NCI-H82 treated with DMSO at 0.1 percent for 48 hours (cell line): ENCODE measurements at regions not wholly inside any gene's neighbourhood (a gene's known extent, or its start where the extent isn't known, plus 50 kb on each side); places are given as distances from the start of the nearest gene placed in this dataset.
A peak's percentile ranks its signal among the peaks of the same experiment; 100 is the strongest.

ENCODE experiments used
- DNase-seq: peaks from one replicate; lab custom pipeline; 2025; ENCODE audit not compliant: unreplicated experiment; lab: John Stamatoyannopoulos, UW

GRCh38 chr20:39144757-39145156, 182.6 kb downstream of the DHX35 start:
- no peak for DNase-seq

DNA sequence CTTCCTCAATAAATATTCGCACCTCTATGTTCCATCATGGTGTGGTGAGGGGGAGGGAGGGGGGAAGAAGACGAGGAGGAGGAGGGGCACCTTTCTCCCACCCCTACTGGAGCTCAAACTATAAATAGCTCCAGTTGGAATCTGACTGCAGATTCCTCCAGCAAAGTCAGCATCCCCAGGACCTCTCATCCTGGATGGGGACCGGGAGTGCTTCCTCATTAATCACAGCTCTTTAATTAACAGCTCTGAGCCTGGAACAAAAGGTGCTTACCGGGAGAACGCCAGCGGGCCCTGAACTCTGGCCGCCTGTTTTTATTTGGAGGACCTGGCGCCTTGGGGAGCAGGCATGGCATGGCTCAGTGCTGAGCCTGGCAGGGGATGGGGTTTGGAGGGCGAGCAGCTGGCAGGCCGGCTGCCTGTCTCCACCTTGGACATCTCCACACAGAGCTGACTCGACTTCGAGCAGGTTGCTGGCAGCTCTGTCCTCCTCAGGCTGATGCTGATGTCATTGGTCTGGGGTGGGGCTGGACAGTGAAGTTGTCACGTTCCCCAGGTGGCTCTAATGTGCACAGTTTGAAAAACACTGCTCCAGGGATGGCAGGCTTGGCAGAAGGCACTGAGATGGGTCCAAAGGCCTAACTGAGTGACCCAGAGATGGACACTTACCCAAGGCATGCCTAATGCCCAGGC, 180.4 kb downstream of the DHX35 start:
- DNase-seq, result no peak

DNA sequence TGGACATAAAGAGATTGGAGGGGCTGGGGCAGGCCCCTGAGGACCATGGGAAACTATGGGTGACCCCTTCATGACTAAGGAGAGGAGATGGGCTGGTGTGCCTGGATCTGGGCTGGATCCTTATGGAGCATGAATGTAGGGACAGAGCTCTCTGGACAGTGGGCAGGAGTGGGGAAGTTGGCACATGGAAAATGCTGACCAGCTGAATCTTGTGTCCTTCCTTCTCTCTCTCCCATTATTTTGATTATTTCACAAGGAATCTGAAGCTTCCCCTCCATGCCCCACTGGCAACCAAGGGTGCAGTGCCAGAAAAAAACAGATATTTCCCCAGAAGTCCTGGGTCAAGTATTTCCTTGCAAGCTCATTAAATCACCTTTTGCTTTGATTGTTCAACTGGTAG, 175.2 kb downstream of the DHX35 start:
- DNase-seq, result no peak

- no peak for DNase-seq
These were observed 174.7 kb downstream of the DHX35 start for GRCh38 chr20:39136798-39137197.

- DNase-seq, result no peak
These were observed 173.9 kb downstream of the DHX35 start for GRCh38 chr20:39135885-39136544.

DNA sequence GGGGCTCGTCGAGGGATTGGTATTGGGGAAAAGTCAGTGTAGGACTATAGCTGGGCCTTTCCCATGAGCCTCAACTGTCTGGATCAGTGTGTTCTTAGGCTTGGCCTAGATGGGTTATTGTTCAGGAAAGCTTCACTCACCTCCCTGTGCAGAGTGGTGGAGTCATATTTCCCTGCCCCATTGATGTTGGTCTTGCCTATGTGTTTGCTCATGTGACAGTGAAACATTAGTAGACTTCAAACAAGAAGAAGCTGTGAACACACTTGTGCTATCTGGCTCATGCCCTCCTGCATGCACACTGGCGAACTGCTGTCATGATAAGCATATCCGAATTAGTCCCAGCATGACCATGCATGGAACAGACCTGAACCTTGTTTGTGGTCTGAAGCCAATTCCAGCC, 171.1 kb downstream of the DHX35 start:
- no peak for DNase-seq

- no peak for DNase-seq
These were observed 170.4 kb downstream of the DHX35 start for GRCh38 chr20:39132511-39132910.

DNA sequence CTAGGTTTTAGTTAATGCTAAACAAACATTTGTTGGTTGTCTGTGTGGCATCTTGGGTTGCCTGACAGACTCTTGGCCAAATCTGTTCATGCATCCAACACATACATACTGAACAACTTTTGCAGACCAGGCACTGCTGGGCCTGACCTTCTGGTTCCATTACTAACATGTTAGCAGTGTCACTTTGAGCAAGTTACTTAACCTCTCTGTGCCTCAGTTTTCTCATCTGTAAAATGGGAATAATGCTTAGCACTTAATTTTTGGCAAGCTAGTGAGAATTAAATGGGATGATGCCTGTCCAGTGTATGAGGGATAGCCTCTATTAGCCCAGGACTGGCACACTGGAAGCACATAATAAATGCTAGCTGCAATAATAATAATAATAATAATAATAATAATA, 169.9 kb downstream of the DHX35 start:
- no peak for DNase-seq

DNA sequence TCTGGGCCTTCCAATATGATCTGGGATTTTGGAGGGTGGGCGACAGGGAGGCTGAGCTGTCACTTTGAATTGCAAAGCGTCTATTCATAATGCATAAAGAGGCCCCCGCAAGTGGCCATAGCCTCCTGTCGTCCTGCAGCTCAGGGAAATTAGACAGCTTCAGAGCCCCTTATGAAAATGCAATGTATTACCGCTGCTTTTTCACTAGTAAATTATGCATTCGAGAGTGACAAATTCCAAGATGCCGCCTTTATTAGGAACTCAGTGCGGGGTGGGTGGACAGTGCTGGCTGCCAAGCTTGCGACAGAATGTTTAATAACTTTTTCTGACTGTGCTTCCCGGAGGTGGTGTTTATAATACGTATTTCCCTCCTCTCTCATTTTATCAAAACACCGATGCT, 168.5 kb downstream of the DHX35 start:
- no peak for DNase-seq

GRCh38 chr20:39129523-39129922, 167.4 kb downstream of the DHX35 start:
- no peak for DNase-seq

GRCh38 chr20:39124064-39124463, 161.9 kb downstream of the DHX35 start:
- no peak for DNase-seq

- no peak for DNase-seq
These were observed 161.0 kb downstream of the DHX35 start for GRCh38 chr20:39123185-39123557.

GRCh38 chr20:39117491-39117890, 155.3 kb downstream of the DHX35 start:
- DNase-seq, result no peak

DNA sequence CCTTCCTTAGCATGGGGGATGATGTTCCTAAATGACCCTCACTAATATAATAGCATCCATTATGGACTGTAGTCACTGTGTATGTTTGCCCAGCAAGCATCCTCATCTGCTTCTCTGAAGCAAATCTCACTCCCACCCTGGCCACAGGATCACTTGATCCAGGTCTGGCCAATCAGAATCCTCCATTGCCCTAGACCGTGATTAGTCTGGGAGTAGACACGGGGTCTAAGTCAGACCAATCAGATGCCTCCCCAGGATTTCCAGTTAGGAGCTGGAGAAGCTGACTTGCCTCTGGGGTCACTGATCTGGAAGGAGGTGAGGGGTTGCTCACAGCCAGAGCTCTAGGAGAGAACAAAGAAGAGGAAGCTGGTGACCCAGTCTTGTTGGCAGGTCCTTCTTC, 153.9 kb downstream of the DHX35 start:
- DNase-seq, result no peak

DNA sequence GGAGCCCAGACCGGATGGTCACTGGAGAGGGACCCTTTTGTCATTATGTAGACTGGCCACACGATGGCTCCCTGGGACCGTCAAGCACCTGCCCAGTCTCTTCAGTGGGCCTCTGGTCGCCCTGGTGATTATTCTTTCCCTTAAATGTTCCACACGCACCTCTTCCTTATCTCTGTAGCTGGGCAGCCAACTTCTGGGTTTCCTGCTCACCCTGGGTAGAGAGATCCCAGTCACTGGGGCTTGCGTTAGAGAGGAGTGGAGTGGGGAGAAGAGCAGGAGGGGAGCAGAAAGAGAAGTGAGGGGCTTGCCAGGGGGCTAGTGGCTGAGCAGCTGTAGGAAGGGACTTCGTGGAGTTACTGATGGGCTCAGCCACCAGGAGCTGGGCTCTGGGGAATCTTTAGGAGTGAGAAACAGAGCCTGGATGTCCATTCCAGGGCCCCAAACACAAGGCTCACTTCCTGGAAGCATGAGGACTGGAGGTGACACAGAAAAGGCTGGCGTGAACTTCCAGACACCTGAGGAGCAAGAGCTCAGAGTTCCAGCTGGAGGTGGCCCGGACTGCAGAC, 150.1 kb downstream of the DHX35 start:
- DNase-seq, result peak; percentile 19

DNA sequence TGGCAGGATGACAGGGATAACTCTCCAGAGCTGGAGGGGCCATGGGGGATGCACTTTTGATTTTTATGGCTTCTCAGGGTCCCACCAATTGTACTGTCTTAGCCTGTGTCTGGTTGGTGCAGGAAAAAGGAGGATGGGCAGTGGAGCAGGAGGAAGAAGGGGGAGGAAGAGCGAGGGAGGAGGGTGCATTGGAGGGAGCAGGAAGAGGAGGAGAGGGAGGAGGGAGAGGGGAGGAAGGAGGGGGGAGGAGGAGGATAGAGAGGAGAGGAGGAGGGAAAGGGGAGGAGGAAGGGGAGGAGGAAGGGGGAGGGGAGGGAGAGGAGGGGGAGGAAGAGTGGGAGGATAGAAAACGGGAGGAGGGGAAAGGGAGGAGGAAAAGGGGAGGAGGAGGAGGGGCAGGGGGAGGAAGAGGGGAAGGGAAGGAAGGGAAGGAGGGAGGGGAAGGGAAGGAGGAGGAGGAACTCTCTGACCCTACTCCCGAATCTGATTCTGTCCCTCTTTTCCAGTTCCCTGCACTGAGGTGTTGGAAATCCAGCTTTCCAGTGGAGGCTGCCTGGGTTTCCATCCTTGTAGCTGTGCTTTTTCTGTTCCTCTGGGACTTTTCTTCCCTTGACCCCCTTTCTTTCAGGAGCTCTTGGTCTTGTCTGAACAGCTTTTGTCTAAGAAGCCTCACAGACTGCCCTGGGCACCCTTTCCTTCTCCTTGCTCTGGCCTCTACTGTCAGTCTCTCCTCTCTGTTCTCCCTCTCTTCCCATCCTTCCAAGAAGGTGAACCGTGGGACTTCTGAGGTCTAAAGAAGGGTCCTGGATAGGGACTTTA, 149.4 kb downstream of the DHX35 start:
- no peak for DNase-seq

- DNase-seq, result no peak
These were observed 148.6 kb downstream of the DHX35 start for GRCh38 chr20:39110819-39111136.

DNA sequence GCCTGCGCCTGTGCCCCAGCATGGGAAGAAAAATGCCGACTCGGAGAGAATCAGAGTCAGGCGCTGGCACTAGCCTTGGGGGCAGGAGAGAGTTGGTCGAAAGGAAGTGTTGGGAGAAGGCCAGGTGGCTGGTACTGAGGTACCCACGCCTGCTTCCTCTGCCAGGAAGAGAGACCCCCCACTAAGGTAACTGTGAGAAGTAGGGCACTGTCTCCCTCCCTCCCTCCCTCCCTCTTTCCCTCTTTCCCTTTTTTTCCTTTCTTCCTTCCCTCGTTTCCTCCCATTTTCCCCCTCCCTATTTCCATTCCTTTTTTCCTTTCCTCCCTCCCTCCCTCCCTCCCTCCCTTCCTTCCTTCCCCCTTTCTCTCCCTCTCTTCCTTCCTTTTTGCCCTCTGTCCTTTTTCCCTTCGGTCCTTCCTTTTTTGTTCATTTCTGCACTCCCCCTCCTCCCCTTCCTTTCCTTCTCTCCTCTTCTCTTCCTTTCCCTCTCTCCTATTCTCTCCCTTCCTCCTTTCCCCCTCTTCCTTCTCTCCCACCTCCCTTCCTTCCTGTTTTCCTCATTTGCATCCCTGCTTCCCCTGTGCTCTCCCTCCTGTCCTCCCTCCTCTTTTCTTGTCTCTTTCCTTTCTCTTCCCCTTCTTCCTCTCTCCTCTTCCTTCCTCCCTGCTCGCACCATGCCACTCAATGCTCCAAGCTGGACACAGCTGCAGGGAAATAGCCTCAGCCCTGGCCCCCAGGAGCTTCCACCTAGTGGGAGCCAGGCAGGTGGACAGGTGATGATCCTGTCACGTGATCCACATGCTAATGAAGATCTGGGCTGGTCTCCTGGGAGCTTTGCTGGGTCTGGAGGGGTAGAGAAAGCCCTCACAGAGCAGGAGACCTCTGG, 148.0 kb downstream of the DHX35 start:
- no peak for DNase-seq

- DNase-seq, result no peak
These were observed 146.6 kb downstream of the DHX35 start for GRCh38 chr20:39108746-39109145.

GRCh38 chr20:39107741-39108140, 145.6 kb downstream of the DHX35 start:
- no peak for DNase-seq

DNA sequence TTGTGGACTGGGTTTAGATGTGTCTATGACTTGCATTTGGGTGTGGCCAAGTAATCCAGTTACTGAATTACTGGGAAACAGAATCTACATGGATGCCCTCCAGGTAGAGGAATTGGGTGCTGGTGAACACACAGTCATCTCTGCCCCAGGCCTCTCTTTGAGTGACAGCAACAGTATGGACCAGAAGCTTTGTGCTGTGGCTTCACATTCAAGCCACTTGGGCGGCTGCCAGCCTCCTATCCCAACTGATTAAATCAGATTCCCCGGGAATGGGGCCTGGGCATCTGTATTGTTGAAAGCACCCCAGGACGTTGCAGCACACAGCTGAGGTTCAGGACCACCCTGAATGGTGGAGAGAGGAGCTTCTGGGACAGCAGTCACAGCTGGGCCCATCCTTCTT, 144.6 kb downstream of the DHX35 start:
- no peak for DNase-seq
